Smooth muscle cell (in vitro differentiated cells): ENCODE measurements at regions not wholly inside any gene's neighbourhood (a gene's known extent, or its start where the extent isn't known, plus 50 kb on each side); places are given as distances from the start of the nearest gene placed in this dataset.

Experiments
- DNase-seq: peaks from one replicate; lab custom pipeline; 2025; ENCODE audit not compliant: unreplicated experiment; lab: John Stamatoyannopoulos, UW
- H2AFZ ChIP-seq: fragments of 200-600 bp; sonication (generic); 2 replicates; pipeline ENCODE4 v1.6.0; 2016; ENCODE audit warnings: antibody characterized with exemption, low read depth, mild to moderate bottlenecking
- H3F3A ChIP-seq: fragments of 200-600 bp; sonication (generic); 2 replicates; pipeline ENCODE4 v1.6.0; 2017; ENCODE audit warnings: antibody characterized with exemption, low read depth
- H3K27ac ChIP-seq: fragments of 200-600 bp; sonication (generic); 2 replicates; pipeline ENCODE4 v1.5.1; 2016; ENCODE audit warnings: low read depth, mild to moderate bottlenecking
- H3K27me3 ChIP-seq: fragments of 200-600 bp; sonication (generic); 2 replicates; pipeline ENCODE4 v1.6.1; 2016; ENCODE audit warnings: low read depth, mild to moderate bottlenecking
- H3K36me3 ChIP-seq: fragments of 200-600 bp; sonication (generic); 2 replicates; pipeline ENCODE4 v1.5.1; 2016; ENCODE audit warnings: low read depth
- H3K4me1 ChIP-seq: fragments of 200-600 bp; sonication (generic); 2 replicates; pipeline ENCODE4 v1.5.1; 2016; ENCODE audit warnings: low read depth
- H3K4me2 ChIP-seq: fragments of 200-600 bp; sonication (generic); 2 replicates; pipeline ENCODE4 v1.6.0; 2016; ENCODE audit warnings: mild to moderate bottlenecking
- H3K4me3 ChIP-seq: fragments of 200-600 bp; sonication (generic); 2 replicates; pipeline ENCODE4 v1.5.1; 2016; ENCODE audit warnings: mild to moderate bottlenecking
- H3K79me2 ChIP-seq: fragments of 200-600 bp; sonication (generic); 2 replicates; pipeline ENCODE4 v1.6.0; 2016; ENCODE audit warnings: low read depth, mild to moderate bottlenecking
- H3K9ac ChIP-seq: fragments of 200-600 bp; sonication (generic); 2 replicates; pipeline ENCODE4 v1.6.0; 2016; ENCODE audit warnings: low read depth
- H3K9me3 ChIP-seq: fragments of 200-600 bp; sonication (generic); replicated peaks from 2 replicates; pipeline ENCODE4 v1.5.1; 2016; ENCODE audit warnings: low read depth
- H4K20me1 ChIP-seq: fragments of 200-600 bp; sonication (generic); 2 replicates; pipeline ENCODE4 v1.6.0; 2016; ENCODE audit warnings: low read depth
- CTCF ChIP-seq: fragments of 200-600 bp; sonication (generic); IDR thresholded peaks from 2 replicates; pipeline ENCODE4 v1.5.1; 2017; ENCODE audit warnings: borderline replicate concordance, mild to moderate bottlenecking, antibody characterized with exemption; ENCODE audit not compliant: insufficient read depth, poor library complexity, severe bottlenecking
- WGBS: methylation state at CpG from one replicate; pipeline ENCODE4 v1.1.7; 2016; ENCODE audit warnings: low lambda C conversion rate; 5-methylcytosine and 5-hydroxymethylcytosine counted together

DNA sequence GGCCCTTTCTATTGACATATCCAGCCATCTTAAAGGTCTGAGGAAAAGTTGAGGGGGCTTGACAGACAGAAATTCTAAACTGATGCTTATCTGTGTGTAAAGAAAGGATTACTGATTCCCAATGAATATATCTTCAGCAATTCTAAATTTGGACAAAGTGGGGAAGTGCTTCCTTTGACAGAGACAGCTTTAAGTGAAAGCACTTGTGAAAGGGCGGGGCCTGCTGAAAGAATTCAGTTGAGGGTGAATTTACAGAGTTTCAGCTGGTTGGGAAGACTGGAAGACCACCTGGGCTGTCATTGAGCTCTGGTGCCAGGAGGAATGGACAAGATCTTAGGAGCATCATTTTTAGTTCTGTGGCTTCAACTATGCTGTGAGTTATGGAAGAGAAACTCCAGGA is 412.5 kb upstream of the OR4E1 start:
- H3K9me3 ChIP-seq, result no peaks in the 10 kb centered on the region
- H3K36me3 ChIP-seq, result no peaks in the 10 kb centered on the region
- H3K9ac ChIP-seq, result no peak overlapping the region
- no peaks in the 10 kb centered on the region for H4K20me1 ChIP-seq
- H3F3A ChIP-seq, result no peaks in the 10 kb centered on the region
- no peak for DNase-seq
- TF ChIP-seq CTCF, result no peak
- no peak overlapping the region for H3K4me3 ChIP-seq
- H3K4me2 ChIP-seq, result no peak overlapping the region
- no peaks in the 10 kb centered on the region for H3K4me1 ChIP-seq
- no peaks in the 10 kb centered on the region for H3K79me2 ChIP-seq
- 89% methylated on average over 1 of the region's 1 CpG for WGBS
- H3K27ac ChIP-seq, result no peak overlapping the region
- no peak overlapping the region for H2AFZ ChIP-seq
- H3K27me3 ChIP-seq, result no peaks in the 10 kb centered on the region

- 48% methylated on average over 6 of the region's 6 CpGs for WGBS
- no peak overlapping the region for H3K27ac ChIP-seq
- peak; percentile 80 for TF ChIP-seq CTCF
These were observed 411.0 kb upstream of the OR4E1 start for GRCh38 chr14:22084393-22085281.

GRCh38 chr14:22081337-22081736 is 407.7 kb upstream of the OR4E1 start:
- Histone ChIP-seq H2AFZ (no peak overlapping the region), H3K79me2 (no peaks in the 10 kb centered on the region), H4K20me1 (no peaks in the 10 kb centered on the region), H3K4me3 (no peak overlapping the region), H3K9ac (no peak overlapping the region), H3K36me3 (no peaks in the 10 kb centered on the region), H3K9me3 (no peaks in the 10 kb centered on the region), H3K4me2 (no peak overlapping the region), H3K27me3 (no peaks in the 10 kb centered on the region), H3K4me1 (no peaks in the 10 kb centered on the region), H3F3A (no peaks in the 10 kb centered on the region), H3K27ac (no peak overlapping the region)
- whole genome bisulfite sequencing, result 55% methylated on average over 1 of the region's 1 CpG
- no peak for DNase-seq
- no peak for TF ChIP-seq CTCF

More at GRCh38 chr14:22084393-22085281, 411.0 kb upstream of the OR4E1 start:
- no peaks in the 10 kb centered on the region for H4K20me1 ChIP-seq
- no peak for DNase-seq
- H3K79me2 ChIP-seq, result no peaks in the 10 kb centered on the region
- no peaks in the 10 kb centered on the region for H3F3A ChIP-seq
- no peak overlapping the region for H3K9ac ChIP-seq
- H3K9me3 ChIP-seq, result no peaks in the 10 kb centered on the region
- H3K4me3 ChIP-seq, result no peak overlapping the region
- no peaks in the 10 kb centered on the region for H3K36me3 ChIP-seq
- H3K27me3 ChIP-seq, result no peaks in the 10 kb centered on the region
- H3K4me2 ChIP-seq, result no peak overlapping the region
- H3K4me1 ChIP-seq, result no peaks in the 10 kb centered on the region
- no peak overlapping the region for H2AFZ ChIP-seq

DNA sequence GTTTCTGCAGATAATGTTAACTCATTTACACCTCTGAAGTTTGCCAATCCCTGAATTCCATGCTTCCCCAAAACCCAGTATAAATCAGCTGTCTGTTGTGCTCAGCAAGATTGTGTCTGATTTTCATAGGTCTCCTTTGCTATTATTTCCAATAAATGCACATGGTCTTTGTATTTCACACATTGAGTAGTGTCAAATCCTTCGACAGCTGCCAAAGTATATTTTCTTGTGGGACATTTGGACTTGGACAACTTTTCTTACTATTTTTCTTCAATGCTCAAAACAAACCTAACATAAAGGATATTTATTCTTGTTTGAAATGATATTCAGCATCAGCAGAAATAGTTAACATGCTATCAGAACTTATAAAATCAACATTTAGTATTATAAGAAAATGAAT is 406.1 kb upstream of the OR4E1 start:
- Histone ChIP-seq H3K4me2 (no peak overlapping the region), H3K27me3 (no peaks in the 10 kb centered on the region), H3K9ac (no peak overlapping the region), H3K27ac (no peak overlapping the region), H2AFZ (no peak overlapping the region), H3K4me3 (no peak overlapping the region), H3K79me2 (no peaks in the 10 kb centered on the region), H4K20me1 (no peaks in the 10 kb centered on the region), H3K9me3 (no peaks in the 10 kb centered on the region), H3F3A (no peaks in the 10 kb centered on the region), H3K4me1 (no peaks in the 10 kb centered on the region), H3K36me3 (no peaks in the 10 kb centered on the region)
- 91% methylated on average over 1 of the region's 1 CpG for WGBS
- no peak for DNase-seq
- no peak for TF ChIP-seq CTCF
